HG03175 (cell line): ENCODE measurements at regions not wholly inside any gene's neighbourhood (a gene's known extent, or its start where the extent isn't known, plus 50 kb on each side); places are given as distances from the start of the nearest gene placed in this dataset.

Experiments used
- ATAC-seq: cut with Tn5 transposase; IDR thresholded peaks from one replicate; pipeline ENCODE4 v1.9.1; 2021; ENCODE audit warnings: mild to moderate bottlenecking, moderate library complexity; ENCODE audit not compliant: unreplicated experiment

GRCh38 chr3:72193771-72194430, 409.0 kb upstream of the PROK2 start:
- ATAC-seq: no peak

GRCh38 chr3:72192572-72192971, 407.6 kb upstream of the PROK2 start:
- ATAC-seq: no peak

GRCh38 chr3:72191209-72191960, 406.4 kb upstream of the PROK2 start:
- no peak for ATAC-seq

GRCh38 chr3:72190050-72190449, 405.1 kb upstream of the PROK2 start:
- no peak for ATAC-seq

GRCh38 chr3:72189339-72189738, 404.4 kb upstream of the PROK2 start:
- no peak for ATAC-seq

GRCh38 chr3:72188536-72188935, 403.6 kb upstream of the PROK2 start:
- ATAC-seq: no peak

GRCh38 chr3:72187131-72187530, 402.2 kb upstream of the PROK2 start:
- ATAC-seq: no peak

GRCh38 chr3:72186400-72186855, 401.5 kb upstream of the PROK2 start:
- ATAC-seq: no peak

- no peak for ATAC-seq
Observed at GRCh38 chr3:72185549-72186399, 400.8 kb upstream of the PROK2 start.

- ATAC-seq: no peak
Observed at GRCh38 chr3:72183489-72183888, 398.5 kb upstream of the PROK2 start.

- no peak for ATAC-seq
Observed at GRCh38 chr3:72182206-72182605, 397.3 kb upstream of the PROK2 start.

GRCh38 chr3:72181251-72181650, 396.3 kb upstream of the PROK2 start:
- no peak for ATAC-seq

GRCh38 chr3:72180405-72180804, 395.5 kb upstream of the PROK2 start:
- no peak for ATAC-seq

- ATAC-seq: no peak
Observed at GRCh38 chr3:72179107-72179464, 394.1 kb upstream of the PROK2 start.

- no peak for ATAC-seq
Observed at GRCh38 chr3:72178463-72179106, 393.6 kb upstream of the PROK2 start.

GRCh38 chr3:72177075-72178050, 392.4 kb upstream of the PROK2 start:
- peak; percentile 25 for ATAC-seq

- peak; percentile 94 for ATAC-seq
Observed at GRCh38 chr3:72176537-72177041, 391.6 kb upstream of the PROK2 start.

GRCh38 chr3:72175296-72175858, 390.4 kb upstream of the PROK2 start:
- ATAC-seq: no peak

- no peak for ATAC-seq
Observed at GRCh38 chr3:72174890-72175289, 389.9 kb upstream of the PROK2 start.
